Activated CD4-positive, alpha-beta T cell treated with anti-CD3 and anti-CD28 coated beads, Interleukin-2, Interleukin-6, amounts not matched to agents 100 ng/mL and 50 ng/mL, durations not matched to agents 16 hours and 8 hours (primary cell): ENCODE measurements at regions not wholly inside any gene's neighbourhood (a gene's known extent, or its start where the extent isn't known, plus 50 kb on each side); places are given as distances from the start of the nearest gene placed in this dataset.

Experiments
- DNase-seq: peaks from one replicate; pipeline ENCODE4 v3.0.0-alpha.2; 2020

- no peak for DNase-seq
Observed at GRCh38 chr18:22628795-22629510, 211.2 kb upstream of the CTAGE1 start.

GRCh38 chr18:22630980-22631379 lies 213.3 kb upstream of the CTAGE1 start:
- DNase-seq = no peak

- DNase-seq = no peak
Observed at GRCh38 chr18:22632191-22632590, 214.5 kb upstream of the CTAGE1 start.

- DNase-seq = no peak
Observed at GRCh38 chr18:22634464-22634863, 216.7 kb upstream of the CTAGE1 start.

- no peak for DNase-seq
Observed at GRCh38 chr18:22637787-22638186, 220.1 kb upstream of the CTAGE1 start.

GRCh38 chr18:22639026-22639463 lies 221.3 kb upstream of the CTAGE1 start:
- DNase-seq = no peak

GRCh38 chr18:22639561-22639960 lies 221.8 kb upstream of the CTAGE1 start:
- no peak for DNase-seq

- no peak for DNase-seq
Observed at GRCh38 chr18:22640281-22640842, 222.6 kb upstream of the CTAGE1 start.

GRCh38 chr18:22641958-22642357 lies 224.2 kb upstream of the CTAGE1 start:
- DNase-seq = no peak

- no peak for DNase-seq
Observed at GRCh38 chr18:22643731-22644130, 226.0 kb upstream of the CTAGE1 start.

- no peak for DNase-seq
Observed at GRCh38 chr18:22650247-22650646, 232.5 kb upstream of the CTAGE1 start.

GRCh38 chr18:22657619-22658018 lies 239.9 kb upstream of the CTAGE1 start:
- no peak for DNase-seq

GRCh38 chr18:22658318-22658717 lies 240.6 kb upstream of the CTAGE1 start:
- no peak for DNase-seq

- DNase-seq = no peak
Observed at GRCh38 chr18:22663378-22663777, 245.7 kb upstream of the CTAGE1 start.

GRCh38 chr18:22666411-22666940 lies 248.8 kb upstream of the CTAGE1 start:
- no peak for DNase-seq

- no peak for DNase-seq
Observed at GRCh38 chr18:22667156-22667555, 249.4 kb upstream of the CTAGE1 start.

- DNase-seq = peak; percentile 27
Observed at GRCh38 chr18:22667616-22668422, 250.1 kb upstream of the CTAGE1 start.

- no peak for DNase-seq
Observed at GRCh38 chr18:22668496-22668895, 250.8 kb upstream of the CTAGE1 start.

GRCh38 chr18:22670914-22671313 lies 253.2 kb upstream of the CTAGE1 start:
- DNase-seq = no peak

GRCh38 chr18:22673182-22673862 lies 255.6 kb upstream of the CTAGE1 start:
- no peak for DNase-seq

GRCh38 chr18:22674272-22674671 lies 256.6 kb upstream of the CTAGE1 start:
- no peak for DNase-seq

- no peak for DNase-seq
Observed at GRCh38 chr18:22675006-22675405, 257.3 kb upstream of the CTAGE1 start.

- DNase-seq = no peak
Observed at GRCh38 chr18:22676423-22676822, 256.7 kb upstream of the RBBP8 start.
